SK-N-SH (cell line): ENCODE measurements at regions not wholly inside any gene's neighbourhood (a gene's known extent, or its start where the extent isn't known, plus 50 kb on each side); places are given as distances from the start of the nearest gene placed in this dataset.

ENCODE experiments used
- CTCF ChIA-PET: fragments of 300-600, 350-600 bp; formaldehyde crosslinking; extraction: SDS; loops from one replicate; lab custom pipeline; 2021; lab: Yijun Ruan, JAX
- POLR2A ChIA-PET: fragments of 350-600 bp; sonication (Branson Sonifier 250); formaldehyde crosslinking; extraction: SDS; loops from one replicate; lab custom pipeline; 2020; ENCODE audit warnings: antibody characterized with exemption, inconsistent platforms; lab: Yijun Ruan, JAX
- DNase-seq: peaks from one replicate; pipeline ENCODE4 v3.0.0; 2012
- H2AFZ ChIP-seq: fragments of 200-600 bp; sonication (generic); 2 replicates; pipeline ENCODE4 v1.8.1; 2016; ENCODE audit warnings: antibody characterized with exemption, mild to moderate bottlenecking, low read depth
- H3F3A ChIP-seq: fragments of 200-600 bp; sonication (generic); replicated peaks from 2 replicates; pipeline ENCODE3; 2016; ENCODE audit warnings: antibody characterized with exemption, mild to moderate bottlenecking; ENCODE audit not compliant: insufficient read depth
- H3K27ac ChIP-seq, 2 experiments: fragments of 200-500 bp in 1 of 2; fragments of 200-600 bp in 1 of 2; sonication (Bioruptor generic) in 1 of 2; sonication (generic), shearing (Covaris generic) in 1 of 2; 2 replicates each; pipeline versions ENCODE4 v1.5.1 to v1.6.1; 2014 to 2016; ENCODE audit warnings: low read depth in 2 of 2, inconsistent platforms in 1 of 2, low read length in 1 of 2, mild to moderate bottlenecking in 1 of 2, mixed read lengths in 1 of 2
- H3K27me3 ChIP-seq: fragments of 200-600 bp; sonication (generic), shearing (Covaris generic); 2 replicates; pipeline ENCODE4 v1.6.1; 2016; ENCODE audit warnings: mixed run types; ENCODE audit not compliant: insufficient read depth
- H3K36me3 ChIP-seq, 2 experiments: fragments of 200-500 bp in 1 of 2; fragments of 200-600 bp in 1 of 2; sonication (Bioruptor generic) in 1 of 2; sonication (generic) in 1 of 2; replicated peaks in 1 of 2; 2 replicates each; pipeline versions ENCODE3 to v1.5.1; 2014 to 2016; ENCODE audit warnings: low read length in 1 of 2, mild to moderate bottlenecking in 1 of 2; ENCODE audit not compliant: insufficient read depth in 2 of 2, control insufficient read depth in 1 of 2
- H3K4me1 ChIP-seq, 2 experiments: fragments of 200-500 bp in 1 of 2; fragments of 200-600 bp in 1 of 2; sonication (Bioruptor generic) in 1 of 2; sonication (generic), shearing (Covaris generic) in 1 of 2; 2 replicates each; pipeline versions ENCODE4 v1.5.1 to v1.6.1; 2014 to 2016; ENCODE audit warnings: low read depth in 1 of 2, low read length in 1 of 2, mixed run types in 1 of 2; ENCODE audit not compliant: insufficient read depth in 2 of 2, control insufficient read depth in 1 of 2
- H3K4me2 ChIP-seq: fragments of 200-600 bp; sonication (generic), shearing (Covaris generic); 2 replicates; pipeline ENCODE4 v1.6.1; 2017; ENCODE audit warnings: mixed run types
- H3K4me3 ChIP-seq, 2 experiments: fragments of 200-500 bp in 1 of 2; fragments of 200-600 bp in 1 of 2; sonication (Bioruptor generic) in 1 of 2; sonication (generic), shearing (Covaris generic) in 1 of 2; 2 replicates each; pipeline versions ENCODE4 v1.5.1 to v1.8.1; 2014 to 2016; ENCODE audit warnings: low read depth in 2 of 2, inconsistent platforms in 1 of 2, low read length in 1 of 2, mild to moderate bottlenecking in 1 of 2, mixed read lengths in 1 of 2, moderate library complexity in 1 of 2
- H3K79me2 ChIP-seq: fragments of 200-600 bp; sonication (generic); 2 replicates; pipeline ENCODE4 v1.8.1; 2017; ENCODE audit warnings: mild to moderate bottlenecking; ENCODE audit not compliant: insufficient read depth
- H3K9ac ChIP-seq: fragments of 200-600 bp; sonication (generic); 2 replicates; pipeline ENCODE4 v1.6.1; 2017; ENCODE audit warnings: mixed run types
- H3K9me2 ChIP-seq: fragments of 200-600 bp; sonication (generic); 2 replicates; pipeline ENCODE4 v1.6.1; 2017; ENCODE audit warnings: mixed run types
- H3K9me3 ChIP-seq: fragments of 200-600 bp; sonication (generic); 2 replicates; pipeline ENCODE4 v1.6.1; 2017; ENCODE audit warnings: mixed run types, mild to moderate bottlenecking, moderate library complexity
- H4K20me1 ChIP-seq: fragments of 200-600 bp; sonication (generic); 2 replicates; pipeline ENCODE4 v1.6.1; 2017; ENCODE audit warnings: mild to moderate bottlenecking, mixed run types; ENCODE audit not compliant: insufficient read depth
- ELF1 ChIP-seq: IDR thresholded peaks from 2 replicates; pipeline ENCODE4 v1.4.0; 2012
- EZH2phosphoT487 ChIP-seq: fragments of 200-600 bp; sonication (generic); IDR thresholded peaks from 2 replicates; pipeline ENCODE4 v1.6.1; 2017; ENCODE audit warnings: low read depth, mixed run types, mild to moderate bottlenecking, antibody characterized with exemption, moderate library complexity, borderline replicate concordance
- FOSL2 ChIP-seq: IDR thresholded peaks from 2 replicates; pipeline ENCODE4 v1.4.0; 2012; ENCODE audit warnings: low read depth, mild to moderate bottlenecking, moderate library complexity, borderline replicate concordance
- FOXJ3 ChIP-seq: sonication (generic); formaldehyde crosslinking; IDR thresholded peaks from 2 replicates; pipeline ENCODE4 v1.5.1; 2020; ENCODE audit warnings: mild to moderate bottlenecking, missing genetic modification reagents
- GABPA ChIP-seq: IDR thresholded peaks from 2 replicates; pipeline ENCODE4 v1.4.0; 2012; ENCODE audit warnings: low read depth, mild to moderate bottlenecking
- JUND ChIP-seq: IDR thresholded peaks from 2 replicates; pipeline ENCODE4 v1.4.0; 2012
- MAX ChIP-seq: IDR thresholded peaks from 2 replicates; pipeline ENCODE4 v1.4.0; 2012; ENCODE audit warnings: low read depth
- MEF2A ChIP-seq: IDR thresholded peaks from 2 replicates; pipeline ENCODE4 v1.4.0; 2012; ENCODE audit warnings: low read depth, borderline replicate concordance
- POLR2AphosphoS5 ChIP-seq: IDR thresholded peaks from 2 replicates; pipeline ENCODE4 v1.6.1; 2012; ENCODE audit warnings: low read depth, low read length
- RCOR1 ChIP-seq: fragments of 150-350 bp; IDR thresholded peaks from 2 replicates; pipeline ENCODE4 v1.6.1; 2017; ENCODE audit warnings: antibody characterized with exemption, low read length
- SIN3A ChIP-seq: IDR thresholded peaks from 2 replicates; pipeline ENCODE4 v1.6.1; 2012; ENCODE audit warnings: low read depth, mild to moderate bottlenecking, low read length, moderate library complexity, borderline replicate concordance
- SMC3 ChIP-seq: IDR thresholded peaks from 2 replicates; pipeline ENCODE4 v1.6.1; 2012; ENCODE audit warnings: low read depth, low read length, improper control_type of control experiment
- TCF12 ChIP-seq: IDR thresholded peaks from 2 replicates; pipeline ENCODE4 v1.4.0; 2012
- USF1 ChIP-seq: IDR thresholded peaks from 2 replicates; pipeline ENCODE4 v1.4.0; 2012; ENCODE audit warnings: low read depth, borderline replicate concordance
- USF2 ChIP-seq: fragments of 150-350 bp; IDR thresholded peaks from 2 replicates; pipeline ENCODE4 v1.6.1; 2017; ENCODE audit warnings: antibody characterized with exemption, low read length, low read depth, borderline replicate concordance
- YY1 ChIP-seq: IDR thresholded peaks from 2 replicates; pipeline ENCODE4 v1.4.0; 2012; ENCODE audit warnings: low read depth, mild to moderate bottlenecking
- ZBTB33 ChIP-seq: IDR thresholded peaks from 2 replicates; pipeline ENCODE4 v1.4.0; 2012; ENCODE audit warnings: low read depth, borderline replicate concordance
- WGBS: methylation state at CpG from one replicate; pipeline ENCODE4 v1.1.6; 2017; ENCODE audit warnings: low lambda C conversion rate; 5-methylcytosine and 5-hydroxymethylcytosine counted together
- TF ChIP-seq, protein P1 (sequence below): IDR thresholded peaks from 2 replicates; pipeline ENCODE4 v1.6.1; 2012; ENCODE audit warnings: mild to moderate bottlenecking, low read depth, low read length, moderate library complexity

DNA sequence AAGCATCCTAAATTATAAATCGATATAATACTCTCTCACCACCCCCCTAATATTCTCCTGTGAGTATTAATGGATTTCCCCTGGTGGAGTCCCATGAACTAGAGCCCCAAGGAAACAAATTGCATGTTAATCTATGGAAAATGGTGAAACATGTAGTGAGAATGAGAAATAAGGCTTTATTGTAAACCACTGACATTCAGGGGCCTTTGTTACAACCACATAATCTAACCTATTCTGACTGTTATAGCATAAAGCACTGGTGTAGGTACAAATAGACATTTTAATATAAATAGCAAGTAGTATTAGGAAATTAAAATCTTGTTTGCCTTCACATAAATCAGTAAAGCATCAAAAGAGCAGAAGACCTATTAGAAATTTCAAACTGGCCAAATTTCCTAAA lies 65.3 kb upstream of the TLK1 start:
- Histone ChIP-seq H3K9me2 (no peaks in the 10 kb centered on the region), H3K79me2 (no peaks in the 10 kb centered on the region), H3K27me3 (no peaks in the 10 kb centered on the region), H3K36me3 (no peaks in the 10 kb centered on the region), H2AFZ (peak overlapping the region; percentile 61; the same call in 1 of the 2 replicates), H3K4me3 (no peak overlapping the region), H3K27ac (no peak overlapping the region), H3F3A (no peaks in the 10 kb centered on the region), H4K20me1 (no peaks in the 10 kb centered on the region), H3K9ac (no peak overlapping the region), H3K4me1 (no peaks in the 10 kb centered on the region), H3K9me3 (peaks cover 6% of the 10 kb centered on the region; the same call in 1 of the 2 replicates), H3K4me2 (no peak overlapping the region)
- 9% methylated on average over 1 of the region's 1 CpG for WGBS
- TF ChIP-seq ZBTB33 (no peak), USF1 (no peak), FOSL2 (no peak), GABPA (no peak), POLR2AphosphoS5 (no peak), MEF2A (no peak), JUND (no peak), SIN3A (no peak), SMC3 (no peak), YY1 (no peak), TCF12 (no peak), USF2 (no peak), FOXJ3 (CRISPR knock-in tag) (no peak), ELF1 (no peak), MAX (no peak), RCOR1 (no peak), EZH2phosphoT487 (no peak)
- TF ChIP-seq, protein P1, sequence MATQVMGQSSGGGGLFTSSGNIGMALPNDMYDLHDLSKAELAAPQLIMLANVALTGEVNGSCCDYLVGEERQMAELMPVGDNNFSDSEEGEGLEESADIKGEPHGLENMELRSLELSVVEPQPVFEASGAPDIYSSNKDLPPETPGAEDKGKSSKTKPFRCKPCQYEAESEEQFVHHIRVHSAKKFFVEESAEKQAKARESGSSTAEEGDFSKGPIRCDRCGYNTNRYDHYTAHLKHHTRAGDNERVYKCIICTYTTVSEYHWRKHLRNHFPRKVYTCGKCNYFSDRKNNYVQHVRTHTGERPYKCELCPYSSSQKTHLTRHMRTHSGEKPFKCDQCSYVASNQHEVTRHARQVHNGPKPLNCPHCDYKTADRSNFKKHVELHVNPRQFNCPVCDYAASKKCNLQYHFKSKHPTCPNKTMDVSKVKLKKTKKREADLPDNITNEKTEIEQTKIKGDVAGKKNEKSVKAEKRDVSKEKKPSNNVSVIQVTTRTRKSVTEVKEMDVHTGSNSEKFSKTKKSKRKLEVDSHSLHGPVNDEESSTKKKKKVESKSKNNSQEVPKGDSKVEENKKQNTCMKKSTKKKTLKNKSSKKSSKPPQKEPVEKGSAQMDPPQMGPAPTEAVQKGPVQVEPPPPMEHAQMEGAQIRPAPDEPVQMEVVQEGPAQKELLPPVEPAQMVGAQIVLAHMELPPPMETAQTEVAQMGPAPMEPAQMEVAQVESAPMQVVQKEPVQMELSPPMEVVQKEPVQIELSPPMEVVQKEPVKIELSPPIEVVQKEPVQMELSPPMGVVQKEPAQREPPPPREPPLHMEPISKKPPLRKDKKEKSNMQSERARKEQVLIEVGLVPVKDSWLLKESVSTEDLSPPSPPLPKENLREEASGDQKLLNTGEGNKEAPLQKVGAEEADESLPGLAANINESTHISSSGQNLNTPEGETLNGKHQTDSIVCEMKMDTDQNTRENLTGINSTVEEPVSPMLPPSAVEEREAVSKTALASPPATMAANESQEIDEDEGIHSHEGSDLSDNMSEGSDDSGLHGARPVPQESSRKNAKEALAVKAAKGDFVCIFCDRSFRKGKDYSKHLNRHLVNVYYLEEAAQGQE = no peak
- POLR2A ChIA-PET = no interaction called here
- no peak for DNase-seq
- CTCF ChIA-PET = no interaction called here
